GM21367 (cell line): ENCODE measurements at regions not wholly inside any gene's neighbourhood (a gene's known extent, or its start where the extent isn't known, plus 50 kb on each side); places are given as distances from the start of the nearest gene placed in this dataset.

Experiments
- ATAC-seq: cut with Tn5 transposase; IDR thresholded peaks from one replicate; pipeline ENCODE4 v1.9.1; 2021; ENCODE audit not compliant: unreplicated experiment

GRCh38 chr10:105682911-105683310 is 1041.8 kb downstream of the SORCS3 start:
- no peak for ATAC-seq

- no peak for ATAC-seq
These were observed 1040.0 kb downstream of the SORCS3 start for GRCh38 chr10:105681051-105681450.

GRCh38 chr10:105679781-105680180 is 1038.7 kb downstream of the SORCS3 start:
- ATAC-seq, result no peak

- no peak for ATAC-seq
These were observed 1034.2 kb downstream of the SORCS3 start for GRCh38 chr10:105675333-105675732.

GRCh38 chr10:105674448-105674847 is 1033.4 kb downstream of the SORCS3 start:
- no peak for ATAC-seq

GRCh38 chr10:105658696-105659095 is 1017.6 kb downstream of the SORCS3 start:
- no peak for ATAC-seq

GRCh38 chr10:105656856-105657255 is 1015.8 kb downstream of the SORCS3 start:
- no peak for ATAC-seq

GRCh38 chr10:105650306-105650705 is 1009.2 kb downstream of the SORCS3 start:
- no peak for ATAC-seq

GRCh38 chr10:105647354-105647753 is 1006.3 kb downstream of the SORCS3 start:
- ATAC-seq, result no peak

GRCh38 chr10:105644978-105645377 is 1003.9 kb downstream of the SORCS3 start:
- no peak for ATAC-seq

GRCh38 chr10:105644559-105644958 is 1003.5 kb downstream of the SORCS3 start:
- no peak for ATAC-seq

GRCh38 chr10:105644091-105644490 is 1003.0 kb downstream of the SORCS3 start:
- no peak for ATAC-seq

GRCh38 chr10:105643660-105644059 is 1002.6 kb downstream of the SORCS3 start:
- no peak for ATAC-seq

- no peak for ATAC-seq
These were observed 993.2 kb downstream of the SORCS3 start for GRCh38 chr10:105634281-105634680.

- ATAC-seq, result no peak
These were observed 974.8 kb downstream of the SORCS3 start for GRCh38 chr10:105615715-105616365.

- ATAC-seq, result no peak
These were observed 970.2 kb downstream of the SORCS3 start for GRCh38 chr10:105611244-105611798.

GRCh38 chr10:105609451-105609850 is 968.4 kb downstream of the SORCS3 start:
- no peak for ATAC-seq

GRCh38 chr10:105605918-105606317 is 964.8 kb downstream of the SORCS3 start:
- ATAC-seq, result no peak

GRCh38 chr10:105605104-105605503 is 964.0 kb downstream of the SORCS3 start:
- ATAC-seq, result no peak

- ATAC-seq, result no peak
These were observed 957.1 kb downstream of the SORCS3 start for GRCh38 chr10:105598207-105598606.

GRCh38 chr10:105597312-105597711 is 956.2 kb downstream of the SORCS3 start:
- ATAC-seq, result no peak

- ATAC-seq, result no peak
These were observed 955.7 kb downstream of the SORCS3 start for GRCh38 chr10:105596749-105597148.

- ATAC-seq, result no peak
These were observed 953.2 kb downstream of the SORCS3 start for GRCh38 chr10:105594296-105594695.
